ENCODE measurements at regions not wholly inside any gene's neighbourhood (a gene's known extent, or its start where the extent isn't known, plus 50 kb on each side); places are given as distances from the start of the nearest gene placed in this dataset.

GRCh38 chr2:5982193-5982902 lies 290.2 kb downstream of the SOX11 start:
- no peak for DNase-seq
- intact Hi-C loops (cut with DNase I; ENCODE audit: low total_unique reads) (no loop called here), in situ Hi-C loops (cut with MboI; ENCODE audit: low sequenced_read_pairs in 4 of 4) (no loop called here)
- peaks cover 7 to 16% (median 14%) of the 10 kb centered on the region in 3 donors for H3K27me3 ChIP-seq
- no peak for ATAC-seq
- H3K9me3 ChIP-seq, result no peaks in the 10 kb centered on the region
- H3K4me3 ChIP-seq, result no peak overlapping the region
- no peaks in the 10 kb centered on the region for H3K4me1 ChIP-seq
- TF ChIP-seq POLR2A (IDR thresholded peaks at IDR 0.05) (no peak), CTCF (IDR thresholded peaks at IDR 0.05 in 4 of 5, conservative IDR thresholded peaks at IDR 0.05 in 1 of 5) (no peak)
- H3K36me3 ChIP-seq, result no peaks in the 10 kb centered on the region
- no peak overlapping the region for H3K27ac ChIP-seq

- H3K4me3 ChIP-seq, result no peak overlapping the region
Observed at GRCh38 chr2:5982903-5983265, 290.7 kb downstream of the SOX11 start.

GRCh38 chr2:5983511-5984272 lies 291.5 kb downstream of the SOX11 start:
- Histone ChIP-seq H3K9me3 (no peaks in the 10 kb centered on the region), H3K27me3 (peaks cover 7 to 16% (median 14%) of the 10 kb centered on the region in 3 donors), H3K36me3 (no peaks in the 10 kb centered on the region), H3K4me3 (no peak overlapping the region), H3K4me1 (no peaks in the 10 kb centered on the region), H3K27ac (no peak overlapping the region)
- ATAC-seq, result no peak
- DNase-seq, result no peak
- TF ChIP-seq POLR2A (IDR thresholded peaks at IDR 0.05) (no peak), CTCF (IDR thresholded peaks at IDR 0.05 in 4 of 5, conservative IDR thresholded peaks at IDR 0.05 in 1 of 5) (no peak)
- intact Hi-C loops (cut with DNase I; ENCODE audit: low total_unique reads), result no loop called here
- in situ Hi-C loops (cut with MboI; ENCODE audit: low sequenced_read_pairs in 4 of 4), result no loop called here

More at GRCh38 chr2:5982903-5983265, 290.7 kb downstream of the SOX11 start:
- Histone ChIP-seq H3K27ac (no peak overlapping the region), H3K4me1 (no peaks in the 10 kb centered on the region), H3K27me3 (peaks cover 7 to 16% (median 14%) of the 10 kb centered on the region in 3 donors), H3K36me3 (no peaks in the 10 kb centered on the region), H3K9me3 (no peaks in the 10 kb centered on the region)
- TF ChIP-seq POLR2A (IDR thresholded peaks at IDR 0.05) (no peak), CTCF (IDR thresholded peaks at IDR 0.05 in 4 of 5, conservative IDR thresholded peaks at IDR 0.05 in 1 of 5) (no peak)
- in situ Hi-C loops (cut with MboI; ENCODE audit: low sequenced_read_pairs in 4 of 4) (no loop called here), intact Hi-C loops (cut with DNase I; ENCODE audit: low total_unique reads) (no loop called here)
- ATAC-seq (no peak), DNase-seq (no peak)

GRCh38 chr2:5984273-5984655 lies 292.1 kb downstream of the SOX11 start:
- in situ Hi-C loops (cut with MboI; ENCODE audit: low sequenced_read_pairs in 4 of 4) (no loop called here), intact Hi-C loops (cut with DNase I; ENCODE audit: low total_unique reads) (no loop called here)
- DNase-seq (no peak), ATAC-seq (no peak)
- no peaks in the 10 kb centered on the region for H3K9me3 ChIP-seq
- H3K4me3 ChIP-seq, result no peak overlapping the region
- TF ChIP-seq CTCF (IDR thresholded peaks at IDR 0.05 in 4 of 5, conservative IDR thresholded peaks at IDR 0.05 in 1 of 5) (no peak), POLR2A (IDR thresholded peaks at IDR 0.05) (no peak)
- no peaks in the 10 kb centered on the region for H3K36me3 ChIP-seq
- H3K27ac ChIP-seq, result no peak overlapping the region
- peaks cover 7 to 16% (median 14%) of the 10 kb centered on the region in 3 donors for H3K27me3 ChIP-seq
- H3K4me1 ChIP-seq, result no peaks in the 10 kb centered on the region

Measured in gastrocnemius medialis (tissue), 4 donors.